ENCODE measurements at regions not wholly inside any gene's neighbourhood (a gene's known extent, or its start where the extent isn't known, plus 50 kb on each side); places are given as distances from the start of the nearest gene placed in this dataset.

GRCh38 chr3:170640737-170641171 lies 54.9 kb upstream of the SLC7A14 start:
- H3K36me3 ChIP-seq (ENCODE audit: control insufficient read depth, insufficient read depth, low read length): no peaks in the 10 kb centered on the region
- ATAC-seq (no peak), DNase-seq (ENCODE audit: low read depth, low spot score) (no peak)
- no peaks in the 10 kb centered on the region for H3K4me1 ChIP-seq (ENCODE audit: control insufficient read depth, insufficient read depth, low read length)
- intact Hi-C loops (cut with micrococcal nuclease; ENCODE audit: unreplicated experiment) (no loop called here), in situ Hi-C loops (cut with HindIII; ENCODE audit: low pct_unique_long_range_greater_than_20kb, low sequenced_read_pairs) (no loop called here)
- BruUV-seq (replicated peaks): no TSS peak
- TF ChIP-seq TCF7L2 (IDR thresholded peaks at IDR 0.05; ENCODE audit: low read depth, low read length): no peak
- no peak for TF ChIP-seq POLR2AphosphoS5 (IDR thresholded peaks at IDR 0.05; ENCODE audit: low read depth, low read length)
- no peak for TF ChIP-seq CTCF (IDR thresholded peaks at IDR 0.05)
- TF ChIP-seq SIN3A (IDR thresholded peaks at IDR 0.05; ENCODE audit: borderline replicate concordance, insufficient read depth, low read depth, low read length): no peak
- no peak for TF ChIP-seq REST (IDR thresholded peaks at IDR 0.05; ENCODE audit: insufficient read depth in 1 of 2, low read depth in 2 of 2, low read length in 1 of 2)
- POLR2A ChIA-PET: no interaction called here
- no peaks in the 10 kb centered on the region for H3K27me3 ChIP-seq (ENCODE audit: control insufficient read depth, insufficient read depth, low read length)
- H3K9me3 ChIP-seq (ENCODE audit: control insufficient read depth, insufficient read depth, low read depth, low read length): no peaks in the 10 kb centered on the region
- H3K27ac ChIP-seq (ENCODE audit: low read length): no peak overlapping the region
- no peak overlapping the region for H3K4me3 ChIP-seq (ENCODE audit: low read depth in 2 of 2, low read length in 2 of 2)
- CTCF ChIA-PET: no interaction called here

GRCh38 chr3:170638988-170639387 lies 53.1 kb upstream of the SLC7A14 start:
- Histone ChIP-seq H3K27me3 (ENCODE audit: control insufficient read depth, insufficient read depth, low read length) (no peaks in the 10 kb centered on the region), H3K36me3 (ENCODE audit: control insufficient read depth, insufficient read depth, low read length) (no peaks in the 10 kb centered on the region), H3K4me1 (ENCODE audit: control insufficient read depth, insufficient read depth, low read length) (no peaks in the 10 kb centered on the region), H3K9me3 (ENCODE audit: control insufficient read depth, insufficient read depth, low read depth, low read length) (no peaks in the 10 kb centered on the region), H3K27ac (ENCODE audit: low read length) (no peak overlapping the region), H3K4me3 (ENCODE audit: low read depth in 2 of 2, low read length in 2 of 2) (no peak overlapping the region)
- CTCF ChIA-PET: no interaction called here
- DNase-seq (ENCODE audit: low read depth, low spot score) (no peak), ATAC-seq (no peak)
- POLR2A ChIA-PET: no interaction called here
- intact Hi-C loops (cut with micrococcal nuclease; ENCODE audit: unreplicated experiment) (no loop called here), in situ Hi-C loops (cut with HindIII; ENCODE audit: low pct_unique_long_range_greater_than_20kb, low sequenced_read_pairs) (no loop called here)
- TF ChIP-seq CTCF (IDR thresholded peaks at IDR 0.05) (no peak), REST (IDR thresholded peaks at IDR 0.05; ENCODE audit: insufficient read depth in 1 of 2, low read depth in 2 of 2, low read length in 1 of 2) (no peak), TCF7L2 (IDR thresholded peaks at IDR 0.05; ENCODE audit: low read depth, low read length) (no peak), POLR2AphosphoS5 (IDR thresholded peaks at IDR 0.05; ENCODE audit: low read depth, low read length) (no peak), SIN3A (IDR thresholded peaks at IDR 0.05; ENCODE audit: borderline replicate concordance, insufficient read depth, low read depth, low read length) (no peak)
- BruUV-seq (replicated peaks): no TSS peak

Data from Panc1 (cell line).